ENCODE measurements at regions not wholly inside any gene's neighbourhood (a gene's known extent, or its start where the extent isn't known, plus 50 kb on each side); places are given as distances from the start of the nearest gene placed in this dataset.

GRCh38 chr12:13316587-13317246 is 120.2 kb downstream of the EMP1 start:
- ChIA-PET POLR2A (no interaction called here), CTCF (interaction anchor here (1.2 kb wide), 1 partner anchor 39 kb away, joined by 4 read pairs; no protein-coding TSS in a partner anchor)
- Histone ChIP-seq H3K4me2 (no peak overlapping the region), H2AFZ (ENCODE audit: low read depth) (no peak overlapping the region), H3K9me2 (no peaks in the 10 kb centered on the region), H3K4me1 (ENCODE audit: control insufficient read depth in 1 of 2, insufficient read depth in 2 of 2, low read depth in 1 of 2, low read length in 1 of 2) (no peaks in the 10 kb centered on the region), H3K4me3 (ENCODE audit: low read depth in 2 of 2, low read length in 1 of 2) (no peak overlapping the region), H3K9me3 (no peaks in the 10 kb centered on the region), H3F3A (replicated peaks; ENCODE audit: insufficient read depth) (no peaks in the 10 kb centered on the region), H3K79me2 (ENCODE audit: insufficient read depth) (no peaks in the 10 kb centered on the region), H3K27ac (ENCODE audit: low read depth in 2 of 2, low read length in 1 of 2) (no peak overlapping the region), H3K9ac (no peak overlapping the region), H4K20me1 (ENCODE audit: insufficient read depth) (no peaks in the 10 kb centered on the region), H3K36me3 (replicated peaks in 1 of 2; ENCODE audit: control insufficient read depth in 1 of 2, insufficient read depth in 2 of 2, low read length in 1 of 2) (no peaks in the 10 kb centered on the region), H3K27me3 (ENCODE audit: insufficient read depth) (no peaks in the 10 kb centered on the region; the same call in 1 of the 2 replicates)
- TF ChIP-seq NFIC (IDR thresholded peaks at IDR 0.05; ENCODE audit: borderline replicate concordance), result no peak
- no peak for TF ChIP-seq RXRA (IDR thresholded peaks at IDR 0.05; ENCODE audit: borderline replicate concordance, low read depth)
- no peak for TF ChIP-seq MAX (IDR thresholded peaks at IDR 0.05; ENCODE audit: low read depth)
- no peak for TF ChIP-seq EZH2phosphoT487 (IDR thresholded peaks at IDR 0.05; ENCODE audit: borderline replicate concordance, low read depth)
- TF ChIP-seq TAF1 (IDR thresholded peaks at IDR 0.05; ENCODE audit: borderline replicate concordance, low read depth, low read length), result no peak
- TF ChIP-seq NRF1 (IDR thresholded peaks at IDR 0.05; ENCODE audit: low read depth, low read length), result no peak
- DNase-seq, result no peak
- 26% methylated on average over 7 of the region's 7 CpGs for WGBS (ENCODE audit: low lambda C conversion rate)

GRCh38 chr12:13313886-13314285 is 117.4 kb downstream of the EMP1 start:
- no peaks in the 10 kb centered on the region for H3K27me3 ChIP-seq (ENCODE audit: insufficient read depth)
- TF ChIP-seq MEF2A (IDR thresholded peaks at IDR 0.05; ENCODE audit: borderline replicate concordance, low read depth) (no peak), ZBTB33 (IDR thresholded peaks at IDR 0.05; ENCODE audit: borderline replicate concordance, low read depth) (no peak), SIN3A (IDR thresholded peaks at IDR 0.05; ENCODE audit: borderline replicate concordance, low read depth, low read length) (no peak), RFX5 (IDR thresholded peaks at IDR 0.05; ENCODE audit: low read length) (no peak), FOXJ3 (CRISPR knock-in tag; IDR thresholded peaks at IDR 0.05) (no peak), TCF12 (IDR thresholded peaks at IDR 0.05) (peak; percentile 32; the same call in 1 of the 2 replicates), RXRA (IDR thresholded peaks at IDR 0.05; ENCODE audit: borderline replicate concordance, low read depth) (no peak)
- CTCF ChIA-PET, result interaction anchor here (1.1 to 1.4 kb wide), 2 partner anchors 36 to 221 kb away, joined by 3 to 7 read pairs; no protein-coding TSS in a partner anchor

More at GRCh38 chr12:13313886-13314285, 117.4 kb downstream of the EMP1 start:
- no peak overlapping the region for H3K4me3 ChIP-seq (ENCODE audit: low read depth in 2 of 2, low read length in 1 of 2)
- H4K20me1 ChIP-seq (ENCODE audit: insufficient read depth), result no peaks in the 10 kb centered on the region
- no peak overlapping the region for H2AFZ ChIP-seq (ENCODE audit: low read depth)
- H3K27ac ChIP-seq (ENCODE audit: low read depth in 2 of 2, low read length in 1 of 2), result no peak overlapping the region
- H3K4me2 ChIP-seq, result no peak overlapping the region
- no peaks in the 10 kb centered on the region for H3K79me2 ChIP-seq (ENCODE audit: insufficient read depth)
- 58% methylated on average over 2 of the region's 2 CpGs for WGBS (ENCODE audit: low lambda C conversion rate)
- no peaks in the 10 kb centered on the region for H3K4me1 ChIP-seq (ENCODE audit: control insufficient read depth in 1 of 2, insufficient read depth in 2 of 2, low read depth in 1 of 2, low read length in 1 of 2)
- no peaks in the 10 kb centered on the region for H3F3A ChIP-seq (replicated peaks; ENCODE audit: insufficient read depth)
- no peak overlapping the region for H3K9ac ChIP-seq
- H3K9me3 ChIP-seq, result no peaks in the 10 kb centered on the region
- DNase-seq, result no peak
- no peaks in the 10 kb centered on the region for H3K36me3 ChIP-seq (replicated peaks in 1 of 2; ENCODE audit: control insufficient read depth in 1 of 2, insufficient read depth in 2 of 2, low read length in 1 of 2)
- no peaks in the 10 kb centered on the region for H3K9me2 ChIP-seq
- POLR2A ChIA-PET, result no interaction called here

Measured in SK-N-SH (cell line).